DMS 273 treated with DMSO at 0.1 percent for 48 hours (cell line): ENCODE measurements at regions not wholly inside any gene's neighbourhood (a gene's known extent, or its start where the extent isn't known, plus 50 kb on each side); places are given as distances from the start of the nearest gene placed in this dataset.
"Not testable (repeated sequence)": the region's sequence is repeated elsewhere in the genome, so short reads cannot be mapped to it uniquely, and the experiment has no call there.

Experiments used
- DNase-seq: peaks from one replicate; lab custom pipeline; 2025; lab: John Stamatoyannopoulos, UW

- no peak for DNase-seq
These were observed 226.1 kb upstream of the SH3BP4 start for GRCh38 chr2:234725528-234726264.

GRCh38 chr2:234724850-234725249 is 227.0 kb upstream of the SH3BP4 start:
- DNase-seq: no peak

- DNase-seq: no peak
These were observed 226.5 kb upstream of the ARL4C start for GRCh38 chr2:234723400-234723799.

DNA sequence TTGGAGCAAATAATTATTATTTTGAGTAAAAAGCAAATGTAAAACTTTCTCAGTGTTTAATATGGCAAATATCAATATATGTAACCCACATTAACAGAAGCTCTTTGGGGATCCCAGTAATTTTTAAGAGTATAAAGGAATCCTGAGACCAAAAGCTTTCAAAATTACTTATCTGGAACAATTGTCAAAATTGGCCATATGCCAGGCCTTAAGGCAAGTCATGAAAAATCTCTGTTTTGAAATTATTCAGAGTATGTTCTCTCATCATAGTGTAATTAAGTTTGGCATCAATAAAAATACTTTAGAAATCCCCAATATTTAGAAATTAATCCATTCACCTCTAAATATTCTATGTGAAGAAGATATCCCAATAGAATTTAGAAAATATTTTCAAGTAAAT is 225.3 kb upstream of the ARL4C start:
- no peak for DNase-seq

GRCh38 chr2:234719116-234719716 is 222.3 kb upstream of the ARL4C start:
- DNase-seq: no peak

GRCh38 chr2:234716271-234716670 is 219.4 kb upstream of the ARL4C start:
- DNase-seq: no peak

GRCh38 chr2:234715671-234716250 is 218.9 kb upstream of the ARL4C start:
- DNase-seq: no peak

GRCh38 chr2:234714711-234715110 is 217.8 kb upstream of the ARL4C start:
- DNase-seq: no peak

DNA sequence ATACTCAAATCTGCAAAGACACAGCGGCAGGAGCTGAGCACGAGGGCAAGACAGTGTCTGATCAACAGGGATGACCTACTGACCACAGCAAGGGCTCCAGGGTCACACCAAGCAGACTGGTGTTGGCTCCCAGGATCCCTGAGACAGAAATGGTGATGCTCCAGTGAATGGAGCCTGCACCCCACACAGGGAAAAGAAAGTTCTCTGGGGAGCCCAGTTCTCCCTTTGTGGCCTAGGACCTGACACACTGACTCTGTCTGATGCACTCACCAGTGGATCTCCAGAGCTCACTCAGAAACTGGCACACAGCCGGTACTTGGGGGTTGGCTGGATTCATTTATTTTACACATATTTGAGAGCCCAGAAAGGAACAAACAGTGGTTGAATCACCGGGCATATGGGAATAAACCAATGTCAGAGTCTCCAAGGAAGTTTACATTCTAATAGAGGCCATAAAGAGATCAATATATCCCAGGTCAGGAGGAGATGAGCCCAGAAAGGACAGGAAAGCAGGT is 215.6 kb upstream of the ARL4C start:
- DNase-seq: no peak

- DNase-seq: no peak
These were observed 214.4 kb upstream of the ARL4C start for GRCh38 chr2:234711308-234711707.

- no peak for DNase-seq
These were observed 213.7 kb upstream of the ARL4C start for GRCh38 chr2:234710587-234710986.

DNA sequence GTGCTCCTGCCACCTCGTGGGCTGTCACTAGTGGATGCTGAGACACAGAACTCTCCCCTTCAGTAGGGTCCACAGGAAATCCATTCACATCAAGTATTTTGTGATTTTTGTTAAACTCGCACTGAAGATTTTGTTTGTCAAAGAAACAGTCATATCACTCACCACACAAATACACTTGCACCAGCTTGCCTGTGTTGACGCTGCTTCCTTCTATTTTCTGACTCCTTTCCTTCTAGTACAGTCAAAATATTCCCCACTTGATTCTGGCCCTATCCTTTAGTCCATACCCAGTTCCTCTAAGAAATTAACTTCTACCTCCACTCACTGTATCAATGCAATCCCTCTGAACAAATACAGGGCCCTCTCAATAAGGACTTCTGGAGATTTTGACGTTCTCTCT is 213.2 kb upstream of the ARL4C start:
- no peak for DNase-seq

GRCh38 chr2:234708717-234709116 is 211.8 kb upstream of the ARL4C start:
- no peak for DNase-seq

- no peak for DNase-seq
These were observed 211.3 kb upstream of the ARL4C start for GRCh38 chr2:234708091-234708683.

DNA sequence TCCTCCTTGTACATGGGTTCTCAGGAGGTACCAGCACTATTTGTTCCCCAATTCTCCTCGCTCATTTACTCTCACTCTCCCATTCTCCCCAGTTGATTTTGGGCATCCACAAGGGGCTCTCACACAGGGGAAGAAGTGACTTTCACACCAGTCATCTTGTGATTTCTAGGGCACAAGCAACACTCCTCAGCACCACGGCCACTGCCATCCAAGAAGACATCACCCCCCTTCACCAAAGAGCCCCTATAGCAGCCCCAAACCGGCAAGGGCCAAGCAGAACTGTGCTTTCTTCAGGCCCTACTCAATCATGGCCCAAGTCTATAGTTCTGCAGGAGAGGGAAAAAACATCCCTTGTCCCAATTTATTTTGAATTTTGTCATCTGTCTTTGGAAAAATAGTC is 209.2 kb upstream of the ARL4C start:
- DNase-seq: no peak

DNA sequence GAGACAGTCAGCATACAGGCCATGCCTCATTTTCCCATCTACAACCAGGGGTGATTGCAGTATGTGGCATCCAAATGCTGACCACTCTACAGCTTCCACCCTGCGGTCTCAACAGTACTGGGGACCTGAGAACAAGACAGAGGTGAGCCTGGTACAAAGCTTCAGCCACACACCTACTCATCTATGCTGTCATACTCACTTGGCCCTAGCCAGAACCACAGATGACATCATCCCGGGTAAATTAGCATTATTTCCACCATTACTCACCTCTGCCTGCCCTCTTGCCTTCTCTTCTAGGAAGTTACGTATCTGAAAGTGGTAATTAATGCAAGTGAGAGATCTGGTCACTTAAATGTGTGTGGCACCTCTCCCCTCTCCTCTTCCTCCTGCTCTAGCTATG is 208.2 kb upstream of the ARL4C start:
- no peak for DNase-seq

DNA sequence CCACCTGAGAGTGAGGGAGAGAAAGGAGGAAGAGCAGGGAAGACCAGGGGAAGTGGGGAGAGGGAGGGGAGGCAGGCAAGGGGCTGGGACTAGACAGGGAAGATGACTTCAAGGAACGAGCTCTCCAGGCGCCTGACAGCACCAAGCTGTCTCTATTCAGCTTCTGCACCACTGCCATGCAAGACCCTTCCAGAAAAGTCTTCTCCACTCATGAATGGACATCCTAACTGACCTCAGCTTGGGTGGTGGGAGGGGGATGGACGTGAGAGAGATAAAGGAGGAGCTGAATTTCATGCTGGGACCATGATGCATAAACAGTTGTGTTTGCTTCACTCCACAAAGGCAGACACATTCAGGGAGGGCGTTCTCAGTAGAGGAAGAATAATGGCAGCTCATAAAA is 206.4 kb upstream of the ARL4C start:
- DNase-seq: no peak

DNA sequence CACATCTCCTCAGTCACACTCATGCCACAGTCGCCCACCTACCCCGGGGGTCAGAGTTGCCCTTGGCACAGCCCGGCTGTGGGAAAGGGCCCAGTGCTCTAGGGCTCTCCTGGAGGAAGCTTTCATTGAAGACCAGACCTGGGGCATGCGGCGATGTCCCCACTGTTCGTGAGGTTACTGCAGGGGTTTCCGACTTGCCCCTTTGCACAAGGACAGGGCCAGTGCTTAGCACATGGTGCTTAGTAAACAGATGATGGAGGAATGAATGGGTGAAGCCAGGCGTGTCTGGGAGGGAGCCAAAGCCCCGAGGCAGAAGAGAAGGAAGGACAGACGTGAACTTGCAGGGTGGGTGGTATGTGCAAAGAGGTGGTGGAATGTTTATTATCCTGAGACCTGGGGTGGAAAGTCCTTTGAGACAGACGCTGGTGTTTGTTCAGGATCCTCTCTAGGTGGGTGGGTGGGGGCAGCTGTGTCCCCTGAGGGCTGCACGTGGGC is 205.9 kb upstream of the ARL4C start:
- no peak for DNase-seq

DNA sequence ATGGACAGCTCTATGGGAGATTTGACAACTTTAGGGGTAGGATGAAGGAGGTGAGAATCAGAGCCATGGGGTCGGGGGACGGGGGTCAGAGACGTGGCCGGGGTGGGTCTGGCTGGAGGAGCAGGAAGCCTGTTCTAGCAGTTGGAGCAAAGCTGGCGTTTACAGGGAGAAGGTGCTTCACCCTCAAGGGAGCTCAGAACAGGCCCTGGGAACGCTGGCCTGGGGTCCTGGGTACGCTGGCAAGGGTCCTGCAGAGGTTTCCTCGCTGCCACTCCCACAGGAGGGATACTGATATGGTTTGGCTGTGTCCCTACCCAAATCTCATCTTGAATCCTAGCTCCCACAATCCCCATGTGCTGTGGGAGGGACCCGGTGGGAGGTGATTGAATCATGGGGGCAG is 205.0 kb upstream of the ARL4C start:
- DNase-seq: no peak

GRCh38 chr2:234701421-234701820 is 204.5 kb upstream of the ARL4C start:
- DNase-seq: no peak

DNA sequence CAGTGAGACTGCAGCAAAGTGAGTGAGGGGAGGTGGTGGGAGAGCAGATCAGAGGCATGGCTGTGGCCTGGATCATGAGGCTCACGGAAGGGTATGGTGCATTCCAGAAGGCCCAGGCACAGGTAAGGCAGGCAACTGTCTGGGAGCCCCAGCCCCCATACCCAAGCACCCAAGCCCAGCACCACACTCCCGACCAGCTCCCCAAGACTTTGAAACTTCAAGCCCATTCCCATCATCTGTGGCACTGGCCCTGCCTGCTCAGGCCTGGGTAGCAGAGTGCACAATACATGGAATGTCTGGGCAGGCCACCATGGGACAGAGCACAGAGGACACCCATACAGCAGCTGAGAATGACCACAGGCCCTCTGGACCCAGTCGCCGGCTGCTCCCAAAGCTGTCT is 202.6 kb upstream of the ARL4C start:
- no peak for DNase-seq

GRCh38 chr2:234697300-234697876 is 200.5 kb upstream of the ARL4C start:
- not testable (repeated sequence) for DNase-seq
